LNCaP clone FGC (cell line): ENCODE measurements at regions not wholly inside any gene's neighbourhood (a gene's known extent, or its start where the extent isn't known, plus 50 kb on each side); places are given as distances from the start of the nearest gene placed in this dataset.
A peak's percentile ranks its signal among the peaks of the same experiment; 100 is the strongest.
"Not testable (repeated sequence)": the region's sequence is repeated elsewhere in the genome, so short reads cannot be mapped to it uniquely, and the experiment has no call there.

Experiments
- DNase-seq: peaks from one replicate; pipeline ENCODE4 v3.0.0-alpha.2; 2011; ENCODE audit warnings: low read depth
- H3K4me3 ChIP-seq: 2 replicates; pipeline ENCODE4 v1.5.1; 2011; ENCODE audit warnings: mild to moderate bottlenecking, low read depth, low read length, control low read depth
- CTCF ChIP-seq: IDR thresholded peaks from 2 replicates; pipeline ENCODE4 v1.5.1; 2012; ENCODE audit warnings: mild to moderate bottlenecking; ENCODE audit not compliant: control insufficient read depth, insufficient read depth; ENCODE audit errors: extremely low read depth

DNA sequence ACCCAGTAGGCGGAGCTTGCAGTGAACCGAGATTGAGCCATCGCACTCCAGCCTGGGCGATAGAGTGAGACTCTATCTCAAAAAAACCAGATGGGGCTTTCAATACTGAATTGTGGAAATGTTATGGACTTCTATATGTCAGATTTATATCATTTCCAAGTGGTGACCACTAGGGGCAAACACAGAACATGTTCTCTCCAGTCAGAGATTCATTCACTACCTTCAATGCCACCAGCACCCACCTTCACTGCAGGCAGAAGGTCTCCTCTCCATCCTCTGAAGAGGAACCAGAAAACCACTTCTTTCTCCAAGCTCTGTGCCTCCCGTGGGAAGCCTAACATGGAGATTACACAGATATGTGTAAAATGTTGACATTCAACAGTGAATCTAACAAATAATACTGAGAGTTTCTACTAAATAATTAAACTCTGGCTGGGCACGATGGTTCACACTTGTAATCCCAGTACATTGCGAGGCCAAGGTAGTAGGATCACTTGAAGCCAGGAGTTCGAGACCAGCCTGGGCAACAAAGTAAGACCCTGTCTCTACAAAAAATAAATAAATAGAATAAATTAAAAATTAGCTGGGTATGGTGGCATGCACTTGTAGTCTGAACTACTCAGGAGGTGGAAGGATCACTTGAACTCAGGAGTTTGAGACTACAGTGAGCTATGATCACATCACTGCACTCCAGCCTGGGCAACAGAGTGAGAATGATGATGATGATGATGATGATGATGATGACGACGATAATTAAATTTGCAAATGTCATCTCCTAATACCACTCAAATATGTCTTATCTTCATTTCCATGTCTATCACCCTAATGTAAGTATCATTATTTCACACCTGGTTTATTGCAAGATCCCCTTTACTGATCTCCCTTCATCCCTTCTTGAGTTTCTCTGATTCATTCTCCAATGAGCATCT lies 151.1 kb downstream of the ZNF281 start:
- DNase-seq, result no peak
- no peak overlapping the region for H3K4me3 ChIP-seq
- peak; percentile 51 for TF ChIP-seq CTCF

GRCh38 chr1:200257235-200257634 lies 152.6 kb downstream of the ZNF281 start:
- no peak for DNase-seq
- no peak overlapping the region for H3K4me3 ChIP-seq
- no peak for TF ChIP-seq CTCF

DNA sequence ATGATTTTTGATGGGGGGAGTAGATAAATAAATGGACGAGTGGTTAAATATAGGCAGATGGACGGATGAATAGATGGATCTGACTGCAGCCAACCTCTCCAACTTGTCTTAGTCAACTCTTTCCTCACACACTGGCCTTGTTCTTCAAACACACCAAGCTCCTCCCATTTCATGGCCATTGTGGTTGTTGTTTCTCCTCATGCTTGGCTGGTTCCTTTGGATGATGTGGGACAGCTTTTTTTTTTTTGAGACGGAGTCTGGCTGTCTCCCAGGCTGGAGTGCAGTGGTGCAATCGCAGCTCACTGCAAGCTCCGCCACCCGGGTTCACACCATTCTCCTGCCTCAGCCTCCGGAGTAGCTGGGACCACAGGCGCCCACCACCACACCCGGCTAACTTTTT lies 155.2 kb downstream of the ZNF281 start:
- not testable (repeated sequence) for H3K4me3 ChIP-seq, DNase-seq

DNA sequence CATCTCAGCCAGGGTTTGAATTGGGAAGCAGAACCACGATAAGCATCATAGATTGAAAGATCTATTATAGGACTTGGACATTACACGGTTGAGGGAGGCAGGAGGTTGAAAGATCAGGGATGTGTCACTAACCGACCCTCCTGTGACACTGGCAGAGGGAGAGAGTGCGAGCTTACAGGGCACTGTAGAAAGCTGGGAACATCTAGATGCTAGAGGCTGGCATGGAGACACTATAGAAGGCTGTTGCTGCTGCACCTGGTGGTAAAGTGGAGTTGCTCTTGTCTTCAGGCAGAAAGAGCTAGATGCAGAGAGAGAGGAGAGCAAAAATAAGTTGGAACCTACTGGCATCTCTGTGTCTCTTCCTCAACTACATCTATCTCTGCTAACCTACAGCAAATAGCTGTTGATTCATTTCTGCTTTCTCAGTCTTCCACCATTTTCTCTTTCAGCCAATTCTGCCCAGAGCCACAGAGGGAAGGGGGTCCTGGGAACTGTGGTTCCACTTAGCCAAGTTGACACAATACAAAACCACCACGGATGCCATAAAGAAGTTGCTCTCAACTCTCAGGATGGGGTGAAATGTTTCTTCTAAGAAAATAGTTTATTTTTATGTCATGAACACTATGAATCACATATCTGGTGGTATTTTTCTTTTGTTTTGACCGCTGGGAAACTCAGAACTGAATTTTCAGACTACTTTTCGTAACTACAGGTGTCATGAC lies 155.9 kb downstream of the ZNF281 start:
- H3K4me3 ChIP-seq, result no peak overlapping the region
- no peak for TF ChIP-seq CTCF
- DNase-seq, result no peak

- H3K4me3 ChIP-seq, result no peak overlapping the region
- DNase-seq, result no peak
- TF ChIP-seq CTCF, result no peak
These were observed 157.3 kb downstream of the ZNF281 start for GRCh38 chr1:200252531-200252930.

- no peak for TF ChIP-seq CTCF
- DNase-seq, result no peak
- no peak overlapping the region for H3K4me3 ChIP-seq
These were observed 159.4 kb downstream of the ZNF281 start for GRCh38 chr1:200250469-200250868.

DNA sequence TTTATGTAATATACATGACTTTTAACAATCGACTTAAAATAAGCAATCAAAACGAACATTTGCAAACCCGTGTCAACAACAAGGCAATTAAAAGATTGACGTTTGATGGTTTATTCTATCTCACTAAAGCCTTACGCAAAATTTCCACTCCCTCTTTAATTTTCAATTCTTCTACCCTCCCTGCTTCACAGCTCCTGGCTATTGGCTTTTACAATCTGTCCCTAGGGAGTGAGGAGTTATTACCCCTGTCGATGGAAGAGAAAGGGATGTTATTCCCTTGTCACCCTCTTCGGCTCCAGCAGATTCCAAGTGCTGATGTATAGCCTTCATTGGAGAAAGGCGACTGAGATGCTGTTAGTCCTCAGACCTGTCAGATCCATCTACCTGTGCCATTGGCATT lies 161.3 kb downstream of the ZNF281 start:
- no peak overlapping the region for H3K4me3 ChIP-seq
- no peak for DNase-seq
- no peak for TF ChIP-seq CTCF
